Breast epithelium (tissue), 4 donors: ENCODE measurements at regions not wholly inside any gene's neighbourhood (a gene's known extent, or its start where the extent isn't known, plus 50 kb on each side); places are given as distances from the start of the nearest gene placed in this dataset.
A peak's percentile ranks its signal among the peaks of the same experiment; 100 is the strongest.

Experiments used
- DNase-seq, 2 donors: peaks; one replicate each; pipeline ENCODE4 v3.0.0-alpha.2; 2019; ENCODE audit warnings: low spot score in 2 of 2
- H3K27ac ChIP-seq, 2 donors: fragments of 200-600 bp; sonication (generic) in 1 of 2; one replicate each; pipeline ENCODE4 v1.5.1; 2016 to 2019; ENCODE audit warnings: mild to moderate bottlenecking in 1 of 2
- H3K27me3 ChIP-seq, 2 donors: fragments of 200-600 bp; sonication (generic) in 1 of 2; one replicate each; pipeline versions ENCODE4 v1.5.1 to v1.6.0; 2017 to 2019; ENCODE audit warnings: control low read depth in 1 of 2, mild to moderate bottlenecking in 1 of 2
- H3K36me3 ChIP-seq: fragments of 200-600 bp; one replicate; pipeline ENCODE4 v1.5.1; 2019
- H3K4me1 ChIP-seq, 2 donors: fragments of 200-600 bp; sonication (generic); one replicate each; pipeline ENCODE4 v1.5.1; 2016 to 2019; ENCODE audit warnings: control low read depth in 1 of 2
- H3K4me3 ChIP-seq, 3 donors: fragments of 200-600 bp; sonication (generic); 1 replicate in 2 of 3; 2 replicates in 1 of 3; pipeline ENCODE4 v1.5.1; 2016 to 2019; ENCODE audit warnings: mild to moderate bottlenecking in 3 of 3, moderate library complexity in 2 of 3
- H3K9me3 ChIP-seq, 2 donors: fragments of 200-600 bp; sonication (generic) in 1 of 2; one replicate each; pipeline ENCODE4 v1.5.1; 2016 to 2019; ENCODE audit warnings: control low read depth in 1 of 2
- POLR2A ChIP-seq: fragments of 450-650 bp; IDR thresholded peaks from one replicate; pipeline ENCODE4 v1.6.1; 2016; ENCODE audit warnings: antibody characterized with exemption, mild to moderate bottlenecking, moderate library complexity
- POLR2AphosphoS5 ChIP-seq, 3 donors: sonication (generic); formaldehyde crosslinking; IDR thresholded peaks; one replicate each; pipeline ENCODE4 v1.6.1; 2017; ENCODE audit warnings: antibody characterized with exemption in 3 of 3
- intact Hi-C: fragments of 100-400 bp; cut with DNase I; formaldehyde crosslinking; loops from one replicate; pipeline ENCODE4 v1.15.1; 2023; ENCODE audit warnings: low total_unique reads
- TF ChIP-seq, protein P1 (sequence below), 3 donors: fragments of 450-650 bp; IDR thresholded peaks; one replicate each; pipeline ENCODE4 v1.5.1; 2016 to 2017; ENCODE audit warnings: antibody characterized with exemption in 3 of 3, mild to moderate bottlenecking in 3 of 3, moderate library complexity in 3 of 3

DNA sequence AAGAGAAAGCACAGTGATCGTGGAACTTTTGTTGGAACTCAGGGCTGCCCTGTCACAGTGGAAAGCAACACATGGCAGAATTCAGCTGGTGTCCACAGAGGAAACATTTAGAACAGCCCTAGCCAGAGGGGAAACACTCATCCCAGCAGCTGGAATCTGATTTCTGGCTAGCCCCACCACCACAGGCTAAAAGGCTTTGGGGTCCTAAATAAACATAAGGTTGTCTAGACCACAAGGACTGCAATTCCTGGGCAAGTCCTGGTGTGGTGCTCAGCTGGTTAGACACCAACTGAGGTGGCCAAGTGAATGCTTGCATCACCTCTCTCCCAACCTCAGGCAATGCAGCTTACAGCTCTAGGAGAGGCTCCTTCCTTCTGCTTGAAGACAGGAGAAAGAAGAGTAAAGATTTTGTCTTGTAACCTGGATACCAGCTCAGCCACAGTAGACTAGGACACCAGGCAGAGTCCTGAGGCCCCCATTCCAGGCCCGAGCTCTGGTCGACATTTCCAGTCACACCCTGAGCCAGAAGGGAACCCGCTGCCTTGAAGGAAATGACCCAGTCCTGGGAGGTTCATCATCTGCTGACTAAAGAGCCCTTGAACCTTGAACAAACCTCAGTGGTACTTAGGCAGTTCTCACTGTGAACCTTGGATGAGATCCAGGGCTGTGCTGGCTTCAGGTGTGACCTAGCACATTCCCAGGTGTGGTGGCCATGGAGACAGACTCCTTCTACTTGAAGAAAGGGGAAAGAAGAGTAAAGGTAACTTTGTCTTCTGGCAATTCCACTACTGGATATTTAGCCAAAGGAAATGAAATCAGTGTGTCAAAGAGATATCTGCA is 85.4 kb upstream of the PLXNC1 start:
- no peaks in the 10 kb centered on the region for H3K9me3 ChIP-seq
- H3K4me3 ChIP-seq = no peak overlapping the region
- H3K27ac ChIP-seq = no peak overlapping the region
- intact Hi-C loops = no loop called here
- no peaks in the 10 kb centered on the region for H3K36me3 ChIP-seq
- no peak for DNase-seq
- TF ChIP-seq POLR2AphosphoS5 (IDR thresholded peaks at IDR 0.05) (no peak), POLR2A (no peak)
- TF ChIP-seq, protein P1, sequence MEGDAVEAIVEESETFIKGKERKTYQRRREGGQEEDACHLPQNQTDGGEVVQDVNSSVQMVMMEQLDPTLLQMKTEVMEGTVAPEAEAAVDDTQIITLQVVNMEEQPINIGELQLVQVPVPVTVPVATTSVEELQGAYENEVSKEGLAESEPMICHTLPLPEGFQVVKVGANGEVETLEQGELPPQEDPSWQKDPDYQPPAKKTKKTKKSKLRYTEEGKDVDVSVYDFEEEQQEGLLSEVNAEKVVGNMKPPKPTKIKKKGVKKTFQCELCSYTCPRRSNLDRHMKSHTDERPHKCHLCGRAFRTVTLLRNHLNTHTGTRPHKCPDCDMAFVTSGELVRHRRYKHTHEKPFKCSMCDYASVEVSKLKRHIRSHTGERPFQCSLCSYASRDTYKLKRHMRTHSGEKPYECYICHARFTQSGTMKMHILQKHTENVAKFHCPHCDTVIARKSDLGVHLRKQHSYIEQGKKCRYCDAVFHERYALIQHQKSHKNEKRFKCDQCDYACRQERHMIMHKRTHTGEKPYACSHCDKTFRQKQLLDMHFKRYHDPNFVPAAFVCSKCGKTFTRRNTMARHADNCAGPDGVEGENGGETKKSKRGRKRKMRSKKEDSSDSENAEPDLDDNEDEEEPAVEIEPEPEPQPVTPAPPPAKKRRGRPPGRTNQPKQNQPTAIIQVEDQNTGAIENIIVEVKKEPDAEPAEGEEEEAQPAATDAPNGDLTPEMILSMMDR (IDR thresholded peaks at IDR 0.05) = no peak
- no peaks in the 10 kb centered on the region for H3K27me3 ChIP-seq
- H3K4me1 ChIP-seq = peaks cover 0 to 6% of the 10 kb centered on the region in 2 donors

DNA sequence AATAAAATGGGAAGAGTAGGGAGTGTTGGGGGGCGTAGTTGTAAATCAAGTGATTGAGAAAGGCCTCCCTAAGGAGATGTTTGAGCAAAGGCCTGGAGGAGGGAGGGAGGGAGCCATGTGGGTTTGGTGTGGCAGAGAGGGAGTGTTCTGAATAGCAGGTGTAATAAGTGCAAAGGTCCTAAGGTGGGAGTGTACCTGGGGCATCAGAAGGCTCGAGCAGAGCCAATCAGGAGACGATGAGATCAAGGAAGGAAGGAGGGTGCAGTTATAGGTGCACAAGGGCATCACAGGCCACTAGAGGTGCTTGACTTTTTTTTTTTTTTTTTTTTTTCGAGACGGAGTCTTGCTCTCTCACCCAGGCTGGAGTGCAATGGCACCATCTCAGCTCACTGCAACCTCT is 77.9 kb upstream of the PLXNC1 start:
- H3K4me3 ChIP-seq = no peak overlapping the region
- intact Hi-C loops = no loop called here

DNA sequence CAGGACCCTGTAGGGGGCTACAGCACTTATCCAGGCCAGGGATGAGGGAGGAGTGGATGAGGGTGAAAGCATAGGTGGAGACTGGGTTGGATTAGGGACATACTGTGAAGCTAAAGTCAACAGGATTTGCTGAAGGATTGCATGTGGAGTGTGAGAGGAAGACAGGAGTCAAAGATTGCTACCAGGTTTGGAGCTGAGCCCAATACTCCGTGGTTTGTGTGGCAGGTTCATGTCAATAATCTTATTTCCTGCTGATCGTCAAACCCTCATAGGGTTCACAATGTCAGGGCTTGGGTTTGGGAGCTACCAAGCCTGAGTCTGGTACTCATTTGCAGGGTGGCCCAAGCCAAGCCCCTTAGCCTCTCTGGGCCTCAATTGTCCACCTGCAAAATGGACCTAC is 77.1 kb upstream of the PLXNC1 start:
- H3K27ac ChIP-seq = no peak overlapping the region
- no peaks in the 10 kb centered on the region for H3K27me3 ChIP-seq
- no peak for TF ChIP-seq POLR2AphosphoS5 (IDR thresholded peaks at IDR 0.05)
- TF ChIP-seq, protein P1 (IDR thresholded peaks at IDR 0.05) = no peak
- no peak for TF ChIP-seq POLR2A
- no peaks in the 10 kb centered on the region for H3K4me1 ChIP-seq
- intact Hi-C loops = no loop called here
- H3K9me3 ChIP-seq = no peaks in the 10 kb centered on the region
- H3K4me3 ChIP-seq = no peak overlapping the region
- no peaks in the 10 kb centered on the region for H3K36me3 ChIP-seq
- no peak for DNase-seq

More for the DNA sequence above, 77.9 kb upstream of the PLXNC1 start:
- DNase-seq = no peak
- H3K9me3 ChIP-seq = no peaks in the 10 kb centered on the region
- no peaks in the 10 kb centered on the region for H3K4me1 ChIP-seq
- H3K36me3 ChIP-seq = no peaks in the 10 kb centered on the region
- no peak overlapping the region for H3K27ac ChIP-seq
- TF ChIP-seq POLR2AphosphoS5 (IDR thresholded peaks at IDR 0.05) = no peak
- TF ChIP-seq POLR2A = no peak
- TF ChIP-seq, protein P1 (IDR thresholded peaks at IDR 0.05) = no peak
- no peaks in the 10 kb centered on the region for H3K27me3 ChIP-seq

DNA sequence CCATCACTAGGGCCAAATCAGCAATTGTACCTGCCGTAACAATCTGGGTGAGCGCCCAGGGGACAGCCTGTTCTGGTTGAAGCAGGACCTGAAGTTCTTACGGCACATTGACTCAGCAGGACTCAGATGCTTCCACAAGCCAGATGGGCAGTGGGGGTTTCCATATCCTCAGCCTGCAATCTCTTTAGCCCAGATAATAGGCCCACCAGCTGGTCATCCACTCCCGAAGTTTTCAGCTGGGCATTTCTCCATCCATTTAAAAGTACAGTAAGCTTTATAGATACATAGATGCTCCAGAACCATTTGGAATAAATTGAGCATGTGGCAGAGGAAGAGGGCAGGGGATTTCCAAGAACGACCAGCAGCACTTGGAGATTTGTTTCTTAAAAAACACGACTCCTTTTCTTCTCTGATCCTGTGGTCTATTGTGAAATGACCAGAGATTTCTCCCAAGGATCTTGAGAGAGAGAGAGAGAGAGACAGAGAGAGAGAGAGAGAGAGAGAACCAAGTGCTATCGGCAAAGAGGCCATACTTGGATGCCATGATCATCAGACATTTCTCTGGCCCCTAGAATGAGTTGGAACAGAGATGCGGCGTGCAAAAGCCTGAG is 74.8 kb upstream of the PLXNC1 start:
- Histone ChIP-seq H3K27me3 (no peaks in the 10 kb centered on the region), H3K36me3 (no peaks in the 10 kb centered on the region), H3K4me1 (no peaks in the 10 kb centered on the region), H3K27ac (peak overlapping the region; percentile 65 to 74), H3K9me3 (no peaks in the 10 kb centered on the region), H3K4me3 (no peak overlapping the region)
- intact Hi-C loops = no loop called here
- TF ChIP-seq POLR2A (no peak), POLR2AphosphoS5 (IDR thresholded peaks at IDR 0.05) (no peak)
- TF ChIP-seq, protein P1 (IDR thresholded peaks at IDR 0.05) = no peak
- DNase-seq = no peak
